ENCODE measurements at regions not wholly inside any gene's neighbourhood (a gene's known extent, or its start where the extent isn't known, plus 50 kb on each side); places are given as distances from the start of the nearest gene placed in this dataset.

DNA sequence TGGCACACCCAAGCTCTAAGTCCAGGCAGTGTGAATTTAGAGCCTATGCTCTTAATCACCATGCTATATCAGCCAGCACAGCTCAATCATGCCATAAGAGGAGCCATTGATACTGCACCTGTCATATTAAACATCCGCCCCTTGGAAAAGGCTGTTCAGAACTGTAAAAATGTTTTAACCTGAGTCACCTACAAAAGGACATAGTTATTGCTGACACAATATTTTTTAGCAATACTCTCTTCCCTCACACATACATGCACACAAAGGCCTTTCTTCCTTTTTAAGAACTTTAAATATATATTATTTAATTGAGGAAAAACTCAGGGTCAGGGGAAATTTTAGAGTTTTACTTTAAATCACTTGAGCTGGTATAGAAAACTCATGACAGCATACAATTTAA lies 83.5 kb upstream of the ATXN7L3B start:
- TF ChIP-seq, protein P1, sequence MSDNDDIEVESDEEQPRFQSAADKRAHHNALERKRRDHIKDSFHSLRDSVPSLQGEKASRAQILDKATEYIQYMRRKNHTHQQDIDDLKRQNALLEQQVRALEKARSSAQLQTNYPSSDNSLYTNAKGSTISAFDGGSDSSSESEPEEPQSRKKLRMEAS (IDR thresholded peaks at IDR 0.05), result no peak
- TF ChIP-seq ZSCAN20 (CRISPR knock-in tag; IDR thresholded peaks at IDR 0.05), result no peak

Measured in A549 (cell line).